ENCODE measurements at regions not wholly inside any gene's neighbourhood (a gene's known extent, or its start where the extent isn't known, plus 50 kb on each side); places are given as distances from the start of the nearest gene placed in this dataset.

DNA sequence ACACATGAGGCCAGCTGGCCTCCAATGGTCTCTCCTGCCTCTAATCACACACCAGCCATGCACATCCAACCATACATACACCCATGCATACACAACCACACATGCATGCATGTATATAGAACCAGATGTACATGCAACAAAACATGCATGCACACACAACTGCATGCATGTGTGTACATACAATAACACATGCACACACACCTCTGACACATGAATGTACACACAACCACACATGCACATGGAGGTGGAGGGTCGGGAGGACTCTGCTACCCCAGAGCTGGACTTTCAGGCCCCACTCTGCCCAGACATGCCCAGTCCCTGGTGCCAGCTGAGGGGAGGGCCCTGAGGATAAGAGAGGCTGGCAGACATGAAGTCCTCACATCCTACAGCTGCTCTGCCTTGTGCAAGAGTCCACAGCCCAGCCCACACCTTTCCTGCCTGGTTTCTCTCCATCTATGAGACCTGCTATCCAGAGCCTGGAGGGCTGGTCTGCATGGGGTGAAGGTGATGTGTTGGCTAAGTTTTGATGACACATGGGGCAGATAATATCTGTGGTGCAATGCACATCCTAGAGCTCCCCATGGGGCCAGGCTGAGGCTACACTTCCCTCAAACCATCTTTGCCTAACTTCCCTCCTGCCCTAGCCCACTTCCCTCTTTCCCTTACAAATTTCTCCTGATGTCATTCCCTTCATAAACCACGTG lies 50.9 kb upstream of the SDK2 start:
- TF ChIP-seq POLR2AphosphoS5 (IDR thresholded peaks at IDR 0.05) (no peak), EP300 (conservative IDR thresholded peaks at IDR 0.05; ENCODE audit: poor library complexity, severe bottlenecking) (no peak), MXI1 (conservative IDR thresholded peaks at IDR 0.05; ENCODE audit: poor library complexity, severe bottlenecking) (no peak), EZH2 (IDR thresholded peaks at IDR 0.05; ENCODE audit: borderline replicate concordance, insufficient read depth, low read length, poor library complexity, severe bottlenecking) (no peak), SMC3 (conservative IDR thresholded peaks at IDR 0.05; ENCODE audit: poor library complexity) (no peak)
- TF ChIP-seq, protein P1, sequence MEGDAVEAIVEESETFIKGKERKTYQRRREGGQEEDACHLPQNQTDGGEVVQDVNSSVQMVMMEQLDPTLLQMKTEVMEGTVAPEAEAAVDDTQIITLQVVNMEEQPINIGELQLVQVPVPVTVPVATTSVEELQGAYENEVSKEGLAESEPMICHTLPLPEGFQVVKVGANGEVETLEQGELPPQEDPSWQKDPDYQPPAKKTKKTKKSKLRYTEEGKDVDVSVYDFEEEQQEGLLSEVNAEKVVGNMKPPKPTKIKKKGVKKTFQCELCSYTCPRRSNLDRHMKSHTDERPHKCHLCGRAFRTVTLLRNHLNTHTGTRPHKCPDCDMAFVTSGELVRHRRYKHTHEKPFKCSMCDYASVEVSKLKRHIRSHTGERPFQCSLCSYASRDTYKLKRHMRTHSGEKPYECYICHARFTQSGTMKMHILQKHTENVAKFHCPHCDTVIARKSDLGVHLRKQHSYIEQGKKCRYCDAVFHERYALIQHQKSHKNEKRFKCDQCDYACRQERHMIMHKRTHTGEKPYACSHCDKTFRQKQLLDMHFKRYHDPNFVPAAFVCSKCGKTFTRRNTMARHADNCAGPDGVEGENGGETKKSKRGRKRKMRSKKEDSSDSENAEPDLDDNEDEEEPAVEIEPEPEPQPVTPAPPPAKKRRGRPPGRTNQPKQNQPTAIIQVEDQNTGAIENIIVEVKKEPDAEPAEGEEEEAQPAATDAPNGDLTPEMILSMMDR (IDR thresholded peaks at IDR 0.05; ENCODE audit: poor library complexity, severe bottlenecking): no peak

All from neural cell (in vitro differentiated cells).